Mucosa of rectum (tissue), 2 donors: ENCODE measurements at regions not wholly inside any gene's neighbourhood (a gene's known extent, or its start where the extent isn't known, plus 50 kb on each side); places are given as distances from the start of the nearest gene placed in this dataset.

Source experiments
- H3K27ac ChIP-seq, 2 donors: one replicate each; pipeline ENCODE4 v1.7.0; 2013; ENCODE audit warnings: inconsistent platforms in 2 of 2, low read depth in 2 of 2, low read length in 2 of 2
- H3K27me3 ChIP-seq, 2 donors: one replicate each; pipeline ENCODE4 v1.7.0; 2013; ENCODE audit warnings: low read length in 2 of 2; ENCODE audit not compliant: control insufficient read depth in 2 of 2, insufficient read depth in 2 of 2
- H3K36me3 ChIP-seq, 2 donors: one replicate each; pipeline ENCODE4 v1.7.0; 2013; ENCODE audit warnings: low read length in 2 of 2; ENCODE audit not compliant: control insufficient read depth in 2 of 2, insufficient read depth in 2 of 2
- H3K4me1 ChIP-seq, 2 donors: one replicate each; pipeline ENCODE4 v1.7.0; 2013; ENCODE audit warnings: low read length in 2 of 2, mild to moderate bottlenecking in 1 of 2; ENCODE audit not compliant: control insufficient read depth in 2 of 2, insufficient read depth in 2 of 2
- H3K4me3 ChIP-seq, 2 donors: one replicate each; pipeline ENCODE4 v1.7.0; 2013; ENCODE audit warnings: low read length in 2 of 2
- H3K9ac ChIP-seq, 2 donors: one replicate each; pipeline ENCODE4 v1.7.0; 2013; ENCODE audit warnings: low read length in 2 of 2, low read depth in 1 of 2, mild to moderate bottlenecking in 1 of 2
- H3K9me3 ChIP-seq, 2 donors: one replicate each; pipeline ENCODE4 v1.7.0; 2013; ENCODE audit warnings: low read length in 2 of 2; ENCODE audit not compliant: control insufficient read depth in 2 of 2
- donor health status: healthy.
- donor health status: Normal muscosa, but diverticular disease.

DNA sequence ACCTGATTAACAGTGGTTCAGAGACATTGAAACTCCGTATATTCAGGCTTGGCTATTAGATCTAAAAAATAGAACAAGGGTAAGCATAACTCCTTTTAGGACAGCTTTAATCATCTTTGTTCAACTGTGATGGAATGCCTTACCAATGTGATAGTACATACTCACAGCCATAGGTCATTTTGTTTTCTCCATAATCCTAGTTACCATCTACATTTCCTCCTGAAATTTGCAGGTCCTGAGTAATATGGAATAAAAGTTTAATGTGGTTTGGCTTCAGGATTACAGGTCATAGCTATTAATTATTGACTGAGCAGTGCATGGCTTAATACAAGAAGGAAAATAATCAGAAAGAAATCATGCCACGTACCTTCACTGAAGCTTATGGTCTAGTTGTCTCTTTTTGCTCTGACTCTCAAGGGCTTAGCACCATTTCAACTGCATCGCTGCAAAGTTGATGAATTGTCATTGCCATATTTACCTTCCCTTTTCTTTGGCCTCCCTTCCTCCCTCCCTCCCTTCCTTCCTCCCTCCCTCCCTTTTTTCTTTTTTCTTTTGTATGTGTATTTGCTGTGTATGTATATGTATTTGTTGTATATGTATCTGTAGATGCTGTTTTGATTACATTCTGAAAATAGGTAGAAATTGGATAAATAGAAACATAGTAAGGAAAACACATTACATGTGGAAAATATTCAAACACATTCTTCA lies 250.9 kb upstream of the ZNF608 start:
- H3K4me3 ChIP-seq, result no peak overlapping the region
- H3K9ac ChIP-seq, result no peak overlapping the region
- no peaks in the 10 kb centered on the region for H3K36me3 ChIP-seq
- peaks cover 0 to 3% of the 10 kb centered on the region in 2 donors for H3K4me1 ChIP-seq
- H3K27ac ChIP-seq, result no peak overlapping the region
- no peaks in the 10 kb centered on the region for H3K27me3 ChIP-seq
- H3K9me3 ChIP-seq, result no peaks in the 10 kb centered on the region

DNA sequence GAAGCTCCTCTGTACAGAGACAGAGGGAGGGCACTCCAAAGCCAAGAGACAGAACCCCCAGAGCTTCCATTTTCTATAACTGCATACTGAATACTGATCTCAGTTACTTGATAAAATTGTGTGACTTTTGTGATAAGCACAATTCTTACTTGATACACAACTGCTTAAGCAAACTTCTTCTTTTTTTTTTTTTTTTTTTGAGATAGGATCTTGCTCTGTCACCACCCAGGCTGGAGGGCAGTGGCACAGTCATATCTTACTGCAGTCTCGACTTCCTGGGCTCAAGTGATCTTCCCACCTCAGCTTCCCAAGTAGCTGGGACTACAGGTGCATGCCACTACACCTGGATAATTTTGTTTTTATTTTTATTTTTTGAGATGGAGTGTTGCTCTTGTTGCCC lies 252.1 kb upstream of the ZNF608 start:
- no peaks in the 10 kb centered on the region for H3K9me3 ChIP-seq
- H3K4me1 ChIP-seq, result peaks cover 0 to 3% of the 10 kb centered on the region in 2 donors
- no peak overlapping the region for H3K4me3 ChIP-seq
- H3K9ac ChIP-seq, result no peak overlapping the region
- no peaks in the 10 kb centered on the region for H3K36me3 ChIP-seq
- H3K27me3 ChIP-seq, result no peaks in the 10 kb centered on the region
- H3K27ac ChIP-seq, result no peak overlapping the region

DNA sequence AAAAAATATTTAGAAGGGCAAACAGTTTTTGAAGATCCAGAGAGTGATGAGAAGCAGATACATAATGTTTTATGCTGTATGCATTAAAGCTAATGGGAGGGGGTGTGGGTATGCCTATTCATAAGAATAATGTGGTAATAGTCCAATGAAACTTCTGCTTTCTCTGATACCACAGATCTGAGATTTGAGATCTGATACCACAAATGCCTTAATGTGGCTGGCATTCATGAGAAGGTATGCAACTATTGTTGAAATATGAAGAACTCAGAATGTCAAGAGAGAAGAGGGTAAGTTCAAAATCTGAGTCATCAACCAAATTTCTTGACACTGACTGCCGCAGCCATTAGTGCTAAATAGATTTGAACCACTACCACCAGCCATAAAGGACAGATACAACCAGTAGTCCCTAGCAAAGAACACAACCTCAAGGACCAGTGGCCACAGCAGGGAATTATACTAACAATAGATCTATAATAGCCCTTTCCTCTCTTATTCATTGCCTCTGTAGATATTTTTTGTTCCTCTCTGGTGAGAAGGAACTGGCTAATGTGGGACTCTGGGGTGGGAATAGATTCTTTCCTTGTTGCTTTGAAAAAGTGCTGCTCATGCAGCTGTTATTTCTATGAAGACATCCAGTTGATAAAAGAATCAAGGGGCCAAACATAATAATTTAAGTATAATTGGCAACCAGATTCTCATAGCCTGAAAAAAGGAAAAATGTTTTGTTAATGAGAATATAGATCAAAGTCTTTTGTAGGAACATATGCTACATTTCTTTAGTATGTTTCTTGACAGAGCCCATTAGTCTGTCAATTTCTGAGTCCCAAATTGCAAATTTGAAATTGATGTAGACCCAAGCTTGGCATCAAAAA lies 256.5 kb upstream of the ZNF608 start:
- no peaks in the 10 kb centered on the region for H3K36me3 ChIP-seq
- no peaks in the 10 kb centered on the region for H3K27me3 ChIP-seq
- no peak overlapping the region for H3K27ac ChIP-seq
- no peaks in the 10 kb centered on the region for H3K4me1 ChIP-seq
- no peak overlapping the region for H3K4me3 ChIP-seq
- H3K9ac ChIP-seq, result no peak overlapping the region
- H3K9me3 ChIP-seq, result no peaks in the 10 kb centered on the region

- no peak overlapping the region for H3K9ac ChIP-seq
- no peak overlapping the region for H3K27ac ChIP-seq
- no peaks in the 10 kb centered on the region for H3K36me3 ChIP-seq
- H3K9me3 ChIP-seq, result no peaks in the 10 kb centered on the region
- no peak overlapping the region for H3K4me3 ChIP-seq
- H3K4me1 ChIP-seq, result no peaks in the 10 kb centered on the region
- no peaks in the 10 kb centered on the region for H3K27me3 ChIP-seq
Observed at GRCh38 chr5:125004009-125004408, 257.6 kb upstream of the ZNF608 start.

DNA sequence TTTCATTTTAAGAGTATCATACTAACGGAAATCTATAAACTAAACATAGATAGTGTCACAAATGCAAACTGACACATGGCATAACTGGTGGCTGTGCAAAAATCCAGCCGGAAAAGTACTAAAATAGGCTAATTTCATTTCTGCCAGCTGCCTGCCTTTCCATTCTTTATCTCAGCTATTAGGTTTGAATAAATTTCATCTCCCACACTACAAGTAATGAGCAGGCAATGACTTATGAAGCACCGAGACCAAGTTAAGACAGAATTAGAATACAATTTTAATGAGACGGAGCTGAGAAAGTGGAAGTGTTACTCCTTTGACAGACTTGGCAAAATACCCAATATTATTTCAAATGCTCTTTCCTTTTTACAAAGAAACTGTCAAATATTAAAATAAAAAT lies 258.8 kb upstream of the ZNF608 start:
- H3K9me3 ChIP-seq, result no peaks in the 10 kb centered on the region
- H3K27ac ChIP-seq, result no peak overlapping the region
- H3K9ac ChIP-seq, result no peak overlapping the region
- no peaks in the 10 kb centered on the region for H3K36me3 ChIP-seq
- no peaks in the 10 kb centered on the region for H3K4me1 ChIP-seq
- H3K4me3 ChIP-seq, result no peak overlapping the region
- H3K27me3 ChIP-seq, result no peaks in the 10 kb centered on the region

GRCh38 chr5:125006011-125006685 lies 259.7 kb upstream of the ZNF608 start:
- Histone ChIP-seq H3K4me1 (peaks cover 0 to under 1% of the 10 kb centered on the region in 2 donors), H3K9ac (no peak overlapping the region), H3K27me3 (no peaks in the 10 kb centered on the region), H3K9me3 (no peaks in the 10 kb centered on the region), H3K4me3 (no peak overlapping the region), H3K36me3 (no peaks in the 10 kb centered on the region), H3K27ac (no peak overlapping the region)

DNA sequence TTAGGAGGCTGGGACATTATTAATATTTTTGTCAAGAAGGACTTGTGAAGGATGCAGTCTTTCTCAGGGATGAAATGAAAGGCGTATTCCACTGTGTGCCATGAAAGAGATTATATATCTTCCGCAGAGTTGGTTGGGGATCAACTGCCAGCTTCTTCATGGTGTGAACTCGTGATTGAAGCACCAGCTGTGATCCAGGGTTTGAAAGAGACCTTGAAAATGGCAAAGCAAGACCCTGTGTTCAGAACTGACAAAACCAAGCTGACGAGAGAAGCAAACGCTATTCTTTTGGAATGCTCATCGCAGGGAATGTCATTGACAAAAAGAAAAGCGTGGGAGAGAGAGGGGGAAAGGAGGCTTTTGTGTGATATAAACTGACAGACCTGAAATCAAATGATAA lies 263.9 kb upstream of the ZNF608 start:
- no peak overlapping the region for H3K27ac ChIP-seq
- no peaks in the 10 kb centered on the region for H3K36me3 ChIP-seq
- no peak overlapping the region for H3K9ac ChIP-seq
- no peaks in the 10 kb centered on the region for H3K27me3 ChIP-seq
- H3K4me3 ChIP-seq, result no peak overlapping the region
- peaks cover 0 to 3% of the 10 kb centered on the region in 2 donors for H3K4me1 ChIP-seq
- no peaks in the 10 kb centered on the region for H3K9me3 ChIP-seq

DNA sequence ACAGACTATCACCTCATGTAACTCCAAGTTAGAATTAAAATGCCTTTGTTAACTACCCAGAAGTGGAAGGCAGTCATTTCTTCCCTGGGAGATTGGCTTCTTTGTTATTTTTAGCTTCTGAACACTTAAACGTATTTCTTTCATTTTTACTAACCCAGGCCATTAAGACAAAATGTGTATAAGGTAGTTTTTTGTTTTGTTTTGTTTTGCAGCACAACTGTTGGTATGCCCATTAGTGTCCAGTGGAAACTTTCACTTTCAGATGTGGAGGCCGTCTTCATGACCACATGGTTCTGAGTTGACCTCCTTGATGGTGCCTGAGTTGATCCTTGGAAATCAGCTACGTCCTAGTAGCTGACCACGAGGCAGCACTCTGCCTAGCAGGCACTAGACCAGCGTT lies 264.6 kb upstream of the ZNF608 start:
- H3K4me3 ChIP-seq, result no peak overlapping the region
- peaks cover 0 to 3% of the 10 kb centered on the region in 2 donors for H3K4me1 ChIP-seq
- H3K9me3 ChIP-seq, result no peaks in the 10 kb centered on the region
- no peak overlapping the region for H3K9ac ChIP-seq
- no peaks in the 10 kb centered on the region for H3K27me3 ChIP-seq
- no peaks in the 10 kb centered on the region for H3K36me3 ChIP-seq
- no peak overlapping the region for H3K27ac ChIP-seq

- Histone ChIP-seq H3K27me3 (no peaks in the 10 kb centered on the region), H3K4me3 (no peak overlapping the region), H3K9ac (no peak overlapping the region), H3K9me3 (no peaks in the 10 kb centered on the region), H3K27ac (no peak overlapping the region), H3K36me3 (no peaks in the 10 kb centered on the region), H3K4me1 (peaks cover 0 to 3% of the 10 kb centered on the region in 2 donors)
Observed at GRCh38 chr5:125011419-125011818, 265.0 kb upstream of the ZNF608 start.

DNA sequence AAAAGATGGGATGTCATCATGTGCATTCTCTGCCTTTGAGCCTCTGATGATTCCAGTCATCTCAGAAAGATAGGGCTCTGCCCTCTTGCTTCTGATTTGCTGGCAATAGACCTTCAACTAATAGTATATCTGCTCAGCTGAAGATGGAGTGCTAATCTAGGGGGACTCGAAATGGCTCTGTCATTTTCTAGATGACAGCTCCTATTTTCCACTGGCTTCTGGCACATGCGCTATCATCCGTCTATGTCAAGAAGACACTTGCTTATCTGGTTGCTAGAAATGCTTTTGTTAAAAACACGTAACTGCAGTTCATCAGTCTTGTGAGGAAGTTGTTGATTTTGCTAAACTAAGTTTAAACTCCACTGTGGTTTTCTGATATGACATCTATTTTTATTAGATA lies 265.5 kb upstream of the ZNF608 start:
- Histone ChIP-seq H3K9ac (no peak overlapping the region), H3K27me3 (no peaks in the 10 kb centered on the region), H3K4me1 (peaks cover 0 to 3% of the 10 kb centered on the region in 2 donors), H3K27ac (no peak overlapping the region), H3K9me3 (no peaks in the 10 kb centered on the region), H3K36me3 (no peaks in the 10 kb centered on the region), H3K4me3 (no peak overlapping the region)
